ENCODE measurements at regions not wholly inside any gene's neighbourhood (a gene's known extent, or its start where the extent isn't known, plus 50 kb on each side); places are given as distances from the start of the nearest gene placed in this dataset.

DNA sequence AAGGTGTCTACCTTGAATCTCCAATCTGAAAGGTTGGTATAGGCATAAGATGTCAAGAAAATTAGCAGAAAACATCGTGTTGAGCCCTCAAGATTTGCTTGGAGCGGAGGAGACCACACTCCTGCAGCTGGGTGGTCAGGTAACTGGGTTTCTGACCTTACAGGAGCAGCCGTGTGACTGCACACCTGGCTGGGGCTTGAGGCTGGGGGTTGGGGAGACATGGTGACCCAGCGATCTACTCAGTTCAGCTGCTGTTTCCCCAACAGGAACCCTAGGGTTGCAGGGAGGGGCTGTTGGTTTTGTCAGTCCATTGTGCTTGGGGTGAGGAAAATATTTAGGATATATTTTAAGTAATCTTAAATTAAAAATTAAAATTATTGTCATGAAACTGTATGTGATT lies 147.0 kb upstream of the ZNF32 start:
- TF ChIP-seq, protein P1, sequence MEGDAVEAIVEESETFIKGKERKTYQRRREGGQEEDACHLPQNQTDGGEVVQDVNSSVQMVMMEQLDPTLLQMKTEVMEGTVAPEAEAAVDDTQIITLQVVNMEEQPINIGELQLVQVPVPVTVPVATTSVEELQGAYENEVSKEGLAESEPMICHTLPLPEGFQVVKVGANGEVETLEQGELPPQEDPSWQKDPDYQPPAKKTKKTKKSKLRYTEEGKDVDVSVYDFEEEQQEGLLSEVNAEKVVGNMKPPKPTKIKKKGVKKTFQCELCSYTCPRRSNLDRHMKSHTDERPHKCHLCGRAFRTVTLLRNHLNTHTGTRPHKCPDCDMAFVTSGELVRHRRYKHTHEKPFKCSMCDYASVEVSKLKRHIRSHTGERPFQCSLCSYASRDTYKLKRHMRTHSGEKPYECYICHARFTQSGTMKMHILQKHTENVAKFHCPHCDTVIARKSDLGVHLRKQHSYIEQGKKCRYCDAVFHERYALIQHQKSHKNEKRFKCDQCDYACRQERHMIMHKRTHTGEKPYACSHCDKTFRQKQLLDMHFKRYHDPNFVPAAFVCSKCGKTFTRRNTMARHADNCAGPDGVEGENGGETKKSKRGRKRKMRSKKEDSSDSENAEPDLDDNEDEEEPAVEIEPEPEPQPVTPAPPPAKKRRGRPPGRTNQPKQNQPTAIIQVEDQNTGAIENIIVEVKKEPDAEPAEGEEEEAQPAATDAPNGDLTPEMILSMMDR (IDR thresholded peaks at IDR 0.05): no peak
- no peak for TF ChIP-seq POLR2A (IDR thresholded peaks at IDR 0.05)

Data from gastroesophageal sphincter (tissue), 3 donors.